ENCODE measurements at regions not wholly inside any gene's neighbourhood (a gene's known extent, or its start where the extent isn't known, plus 50 kb on each side); places are given as distances from the start of the nearest gene placed in this dataset.
A peak's percentile ranks its signal among the peaks of the same experiment; 100 is the strongest.
"Not testable (repeated sequence)": the region's sequence is repeated elsewhere in the genome, so short reads cannot be mapped to it uniquely, and the experiment has no call there.

DNA sequence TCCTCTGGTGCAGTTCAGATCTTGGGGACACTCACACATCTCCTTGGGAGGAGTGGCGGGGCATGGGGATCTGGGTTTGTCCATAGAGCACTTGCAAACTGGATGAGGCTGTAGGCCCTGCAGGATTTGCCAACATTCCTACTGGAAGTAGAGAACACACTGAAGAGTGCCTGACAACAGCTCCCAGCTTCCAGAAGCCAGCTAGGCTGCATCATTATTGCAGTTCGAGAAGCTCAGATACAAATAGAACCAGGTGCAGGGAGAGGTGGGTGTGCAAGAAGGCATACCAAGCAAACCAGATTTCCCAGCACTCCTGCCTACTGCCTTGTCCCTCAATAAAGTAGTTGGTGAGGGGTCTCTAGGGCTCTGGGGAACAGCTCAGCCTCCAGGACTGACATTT lies 52.5 kb downstream of the RHOB start:
- H3K4me3 ChIP-seq (ENCODE audit: low read depth, low read length): no peak overlapping the region
- no peaks in the 10 kb centered on the region for H3K36me3 ChIP-seq (ENCODE audit: control insufficient read depth, insufficient read depth, low read length)
- TF ChIP-seq, protein P1, sequence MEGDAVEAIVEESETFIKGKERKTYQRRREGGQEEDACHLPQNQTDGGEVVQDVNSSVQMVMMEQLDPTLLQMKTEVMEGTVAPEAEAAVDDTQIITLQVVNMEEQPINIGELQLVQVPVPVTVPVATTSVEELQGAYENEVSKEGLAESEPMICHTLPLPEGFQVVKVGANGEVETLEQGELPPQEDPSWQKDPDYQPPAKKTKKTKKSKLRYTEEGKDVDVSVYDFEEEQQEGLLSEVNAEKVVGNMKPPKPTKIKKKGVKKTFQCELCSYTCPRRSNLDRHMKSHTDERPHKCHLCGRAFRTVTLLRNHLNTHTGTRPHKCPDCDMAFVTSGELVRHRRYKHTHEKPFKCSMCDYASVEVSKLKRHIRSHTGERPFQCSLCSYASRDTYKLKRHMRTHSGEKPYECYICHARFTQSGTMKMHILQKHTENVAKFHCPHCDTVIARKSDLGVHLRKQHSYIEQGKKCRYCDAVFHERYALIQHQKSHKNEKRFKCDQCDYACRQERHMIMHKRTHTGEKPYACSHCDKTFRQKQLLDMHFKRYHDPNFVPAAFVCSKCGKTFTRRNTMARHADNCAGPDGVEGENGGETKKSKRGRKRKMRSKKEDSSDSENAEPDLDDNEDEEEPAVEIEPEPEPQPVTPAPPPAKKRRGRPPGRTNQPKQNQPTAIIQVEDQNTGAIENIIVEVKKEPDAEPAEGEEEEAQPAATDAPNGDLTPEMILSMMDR (IDR thresholded peaks at IDR 0.05; ENCODE audit: insufficient read depth, low read depth, low read length): no peak
- CTCF ChIA-PET: interaction anchor here (0.7 to 1.0 kb wide), 3 partner anchors 11 to 55 kb away, joined by 3 to 4 read pairs (median 3); no protein-coding TSS in a partner anchor
- POLR2A ChIA-PET: no interaction called here
- no peak for DNase-seq (ENCODE audit: low read depth)
- H3K27me3 ChIP-seq (ENCODE audit: control insufficient read depth, insufficient read depth, low read length): no peaks in the 10 kb centered on the region

DNA sequence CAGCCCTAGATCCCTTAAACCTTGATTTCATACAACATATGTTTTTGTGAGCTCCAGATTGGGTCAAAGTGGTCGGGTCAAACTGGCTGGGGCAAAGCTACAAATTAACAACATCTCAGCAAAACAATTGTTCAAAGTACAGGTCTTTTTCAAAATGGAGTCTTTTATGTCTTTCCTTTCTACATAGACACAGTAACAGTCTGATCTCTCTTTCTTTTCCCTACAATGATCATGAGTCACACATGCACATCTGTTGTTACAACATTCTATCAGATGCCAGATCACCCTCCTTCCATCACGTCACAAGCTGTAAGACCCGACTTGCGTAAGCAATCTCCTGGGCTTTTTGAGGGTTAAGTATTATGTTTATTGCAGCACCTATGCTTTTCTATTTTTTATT lies 55.1 kb downstream of the RHOB start:
- ChIA-PET CTCF (interaction anchor here (0.7 to 0.9 kb wide), 3 partner anchors 22 to 138 kb away, joined by 3 read pairs; no protein-coding TSS in a partner anchor), POLR2A (no interaction called here)
- TF ChIP-seq, protein P1 (IDR thresholded peaks at IDR 0.05; ENCODE audit: insufficient read depth, low read depth, low read length): no peak
- peak; percentile 95 for DNase-seq (ENCODE audit: low read depth)
- H3K36me3 ChIP-seq (ENCODE audit: control insufficient read depth, insufficient read depth, low read length): no peaks in the 10 kb centered on the region
- no peak overlapping the region for H3K4me3 ChIP-seq (ENCODE audit: low read depth, low read length)
- no peaks in the 10 kb centered on the region for H3K27me3 ChIP-seq (ENCODE audit: control insufficient read depth, insufficient read depth, low read length)

DNA sequence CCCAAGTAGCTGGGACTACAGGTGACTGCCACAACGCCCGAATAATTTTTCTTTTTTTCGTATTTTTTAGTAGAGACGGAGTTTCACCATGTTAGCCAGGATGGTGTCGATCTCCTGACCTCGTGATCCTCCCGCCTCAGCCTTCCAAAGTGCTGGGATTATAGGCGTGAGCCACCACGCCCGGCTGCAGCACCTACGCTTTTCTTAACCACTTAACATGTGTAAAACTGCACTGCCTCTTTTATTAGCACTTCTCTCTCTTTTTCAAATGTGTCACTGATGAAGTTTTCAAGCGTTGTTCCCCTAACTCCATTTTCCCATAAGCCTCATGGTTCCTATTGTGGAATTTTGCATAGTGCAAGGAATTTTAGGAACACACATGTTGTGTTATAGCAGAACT lies 55.6 kb downstream of the RHOB start:
- POLR2A ChIA-PET; H3K27me3 ChIP-seq (ENCODE audit: control insufficient read depth, insufficient read depth, low read length); H3K36me3 ChIP-seq (ENCODE audit: control insufficient read depth, insufficient read depth, low read length); H3K4me3 ChIP-seq (ENCODE audit: low read depth, low read length); DNase-seq (ENCODE audit: low read depth): not testable (repeated sequence)
- CTCF ChIA-PET: interaction anchor here (0.7 to 0.9 kb wide), 3 partner anchors 21 to 137 kb away, joined by 3 read pairs; no protein-coding TSS in a partner anchor

DNA sequence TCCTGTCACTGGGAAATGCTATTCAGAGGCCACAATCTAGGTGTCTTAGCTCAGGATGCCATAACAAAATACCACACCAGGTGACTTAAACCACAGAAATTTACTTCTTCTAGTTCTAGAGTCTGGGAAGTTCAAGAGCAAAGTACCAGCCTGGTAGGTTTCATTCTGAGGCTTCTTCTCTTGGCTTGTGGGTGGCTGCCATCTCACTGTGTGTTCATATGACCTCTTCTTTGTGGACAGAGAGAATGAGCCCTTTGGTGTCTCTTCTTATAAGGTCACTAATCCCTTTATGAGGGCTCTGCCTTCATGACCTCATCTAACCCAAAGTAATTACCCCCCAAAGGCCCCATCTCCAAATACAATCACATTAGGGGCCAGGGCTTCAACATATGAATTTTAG lies 57.3 kb downstream of the RHOB start:
- Histone ChIP-seq H3K27me3 (ENCODE audit: control insufficient read depth, insufficient read depth, low read length) (no peaks in the 10 kb centered on the region), H3K4me3 (ENCODE audit: low read depth, low read length) (no peak overlapping the region), H3K36me3 (ENCODE audit: control insufficient read depth, insufficient read depth, low read length) (no peaks in the 10 kb centered on the region)
- CTCF ChIA-PET: no interaction called here
- TF ChIP-seq, protein P1 (IDR thresholded peaks at IDR 0.05; ENCODE audit: insufficient read depth, low read depth, low read length): no peak
- no peak for DNase-seq (ENCODE audit: low read depth)
- POLR2A ChIA-PET: no interaction called here

DNA sequence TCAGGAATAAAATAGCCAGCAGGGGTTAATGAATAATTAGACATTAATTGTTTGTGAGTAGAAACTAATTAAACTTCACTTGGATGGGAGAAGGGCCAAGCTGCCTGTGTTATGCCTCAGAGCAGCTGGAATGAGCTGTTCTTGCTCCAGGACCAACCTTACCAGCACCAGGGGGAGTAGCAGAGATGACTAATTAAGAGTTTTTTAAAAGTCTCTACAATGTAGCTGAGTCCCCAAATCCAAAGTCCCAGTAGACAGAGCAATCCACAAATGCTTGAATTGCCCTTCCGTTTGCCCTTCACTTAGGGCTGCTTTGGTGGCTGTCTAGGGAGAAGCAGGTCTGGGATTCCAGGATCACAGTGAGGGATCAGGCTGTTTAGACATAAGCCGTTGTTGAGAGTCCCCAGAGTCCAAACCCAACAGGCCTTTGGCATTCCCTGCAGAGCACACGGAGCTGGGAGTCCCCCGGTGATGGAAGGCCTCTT lies 59.4 kb downstream of the RHOB start:
- CTCF ChIA-PET: interaction anchor here (0.6 to 1.0 kb wide), 5 partner anchors 10 to 95 kb away, joined by 3 to 4 read pairs (median 3); no protein-coding TSS in a partner anchor
- Histone ChIP-seq H3K36me3 (ENCODE audit: control insufficient read depth, insufficient read depth, low read length) (no peaks in the 10 kb centered on the region), H3K27me3 (ENCODE audit: control insufficient read depth, insufficient read depth, low read length) (no peaks in the 10 kb centered on the region), H3K4me3 (ENCODE audit: low read depth, low read length) (no peak overlapping the region)
- no peak for DNase-seq (ENCODE audit: low read depth)
- TF ChIP-seq, protein P1 (IDR thresholded peaks at IDR 0.05; ENCODE audit: insufficient read depth, low read depth, low read length): peak; percentile 53
- POLR2A ChIA-PET: no interaction called here

DNA sequence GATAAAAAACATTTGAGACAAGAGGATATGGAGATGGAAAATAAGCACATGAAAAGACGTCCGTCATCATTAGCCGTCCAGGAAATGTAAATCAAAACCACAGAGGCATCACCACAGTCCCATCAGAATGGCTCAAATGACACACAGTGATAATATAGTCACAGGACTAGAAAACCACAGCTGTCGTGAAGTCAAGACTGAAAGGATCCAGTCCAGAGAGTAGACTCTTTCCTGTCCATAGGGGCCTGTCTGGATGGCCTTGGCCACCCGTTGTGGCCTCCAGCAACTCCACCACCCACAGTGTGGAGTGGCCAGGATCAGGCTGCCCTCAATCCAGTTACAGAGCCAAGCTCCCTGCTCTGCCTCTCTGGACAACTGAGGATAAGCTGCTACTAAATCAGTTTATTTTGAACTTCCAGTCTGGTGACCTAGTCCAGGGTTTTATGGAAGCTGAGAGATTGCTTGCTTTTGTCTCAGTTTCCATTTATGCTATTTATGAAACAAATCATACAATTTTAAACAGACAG lies 60.4 kb downstream of the RHOB start:
- ChIA-PET CTCF (interaction anchor here (0.8 kb wide), 1 partner anchor 142 kb away, joined by 3 read pairs; no protein-coding TSS in a partner anchor), POLR2A (interaction anchor here (0.6 kb wide), 1 partner anchor 64 kb away, joined by 3 read pairs; no protein-coding TSS in a partner anchor)
- Histone ChIP-seq H3K36me3 (ENCODE audit: control insufficient read depth, insufficient read depth, low read length) (no peaks in the 10 kb centered on the region), H3K27me3 (ENCODE audit: control insufficient read depth, insufficient read depth, low read length) (no peaks in the 10 kb centered on the region), H3K4me3 (ENCODE audit: low read depth, low read length) (no peak overlapping the region)
- TF ChIP-seq, protein P1 (IDR thresholded peaks at IDR 0.05; ENCODE audit: insufficient read depth, low read depth, low read length): no peak
- no peak for DNase-seq (ENCODE audit: low read depth)
